ENCODE measurements at regions not wholly inside any gene's neighbourhood (a gene's known extent, or its start where the extent isn't known, plus 50 kb on each side); places are given as distances from the start of the nearest gene placed in this dataset.

- TF ChIP-seq ZMIZ1 (IDR thresholded peaks at IDR 0.05; ENCODE audit: low read depth in 2 of 2, low read length in 2 of 2) = peak in 1 of 2 experiments; percentile 41; a peak in 1 of 4 replicates
- no peak for TF ChIP-seq LARP7 (IDR thresholded peaks at IDR 0.05)
- TF ChIP-seq SNAPC5 (CRISPR knock-in tag; IDR thresholded peaks at IDR 0.05) = no peak
- no peak for TF ChIP-seq ARID4B (CRISPR knock-in tag; IDR thresholded peaks at IDR 0.05)
- no peak for TF ChIP-seq ZNF41 (CRISPR knock-in tag; conservative IDR thresholded peaks at IDR 0.05)
- TF ChIP-seq, protein P1, sequence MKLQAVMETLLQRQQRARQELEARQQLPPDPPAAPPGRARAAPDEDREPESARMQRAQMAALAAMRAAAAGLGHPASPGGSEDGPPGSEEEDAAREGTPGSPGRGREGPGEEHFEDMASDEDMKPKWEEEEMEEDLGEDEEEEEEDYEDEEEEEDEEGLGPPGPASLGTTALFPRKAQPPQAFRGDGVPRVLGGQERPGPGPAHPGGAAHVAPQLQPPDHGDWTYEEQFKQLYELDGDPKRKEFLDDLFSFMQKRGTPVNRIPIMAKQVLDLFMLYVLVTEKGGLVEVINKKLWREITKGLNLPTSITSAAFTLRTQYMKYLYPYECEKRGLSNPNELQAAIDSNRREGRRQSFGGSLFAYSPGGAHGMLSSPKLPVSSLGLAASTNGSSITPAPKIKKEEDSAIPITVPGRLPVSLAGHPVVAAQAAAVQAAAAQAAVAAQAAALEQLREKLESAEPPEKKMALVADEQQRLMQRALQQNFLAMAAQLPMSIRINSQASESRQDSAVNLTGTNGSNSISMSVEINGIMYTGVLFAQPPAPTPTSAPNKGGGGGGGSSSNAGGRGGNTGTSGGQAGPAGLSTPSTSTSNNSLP (IDR thresholded peaks at IDR 0.05; ENCODE audit: borderline replicate concordance, low read depth, low read length) = no peak
- no peak for TF ChIP-seq MITF (IDR thresholded peaks at IDR 0.05)
- TF ChIP-seq NR2C1 (IDR thresholded peaks at IDR 0.05) = no peak
- TF ChIP-seq NR2C1 (tag; IDR thresholded peaks at IDR 0.05) = peak; percentile 44
- TF ChIP-seq TAF9B (IDR thresholded peaks at IDR 0.05; ENCODE audit: partially characterized antibody) = no peak
- TF ChIP-seq TRIM28 (IDR thresholded peaks at IDR 0.05) = no peak
- TF ChIP-seq NFYB (IDR thresholded peaks at IDR 0.05; ENCODE audit: extremely low read depth, insufficient read length) = peak; percentile 21
- TF ChIP-seq, protein P2, sequence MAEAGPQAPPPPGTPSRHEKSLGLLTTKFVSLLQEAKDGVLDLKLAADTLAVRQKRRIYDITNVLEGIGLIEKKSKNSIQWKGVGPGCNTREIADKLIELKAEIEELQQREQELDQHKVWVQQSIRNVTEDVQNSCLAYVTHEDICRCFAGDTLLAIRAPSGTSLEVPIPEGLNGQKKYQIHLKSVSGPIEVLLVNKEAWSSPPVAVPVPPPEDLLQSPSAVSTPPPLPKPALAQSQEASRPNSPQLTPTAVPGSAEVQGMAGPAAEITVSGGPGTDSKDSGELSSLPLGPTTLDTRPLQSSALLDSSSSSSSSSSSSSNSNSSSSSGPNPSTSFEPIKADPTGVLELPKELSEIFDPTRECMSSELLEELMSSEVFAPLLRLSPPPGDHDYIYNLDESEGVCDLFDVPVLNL (CRISPR knock-in tag; IDR thresholded peaks at IDR 0.05; ENCODE audit: low read depth) = no peak
- no peak for TF ChIP-seq SP2 (IDR thresholded peaks at IDR 0.05; ENCODE audit: extremely low read depth, low read depth, low read length, poor library complexity, severe bottlenecking)
Observed at GRCh38 chr1:202067188-202067974, 55.3 kb upstream of the GPR37L1 start (continued).

All from K562 (cell line).